Endothelial cell of umbilical vein (primary cell): ENCODE measurements at regions not wholly inside any gene's neighbourhood (a gene's known extent, or its start where the extent isn't known, plus 50 kb on each side); places are given as distances from the start of the nearest gene placed in this dataset.
A peak's percentile ranks its signal among the peaks of the same experiment; 100 is the strongest.

Experiments
- BruUV-seq: library from RNA; stranded (reverse); fragments of 400-500 nt; replicated peaks from 2 replicates; lab custom pipeline; 2021; lab: Mats Ljungman, UMichigan
- CTCF ChIA-PET: fragments of 300-600, 350-600 bp; sonication (Branson Sonifier 250); formaldehyde crosslinking; loops from one replicate; lab custom pipeline; 2021; ENCODE audit warnings: antibody characterized with exemption, inconsistent platforms; lab: Charles Lee
- POLR2A ChIA-PET: fragments of 300-600, 350-600 bp; sonication (Branson Sonifier 250); formaldehyde crosslinking; loops from one replicate; lab custom pipeline; 2021; ENCODE audit warnings: antibody characterized with exemption, inconsistent platforms; lab: Charles Lee
- DNase-seq: peaks from one replicate; pipeline ENCODE4 v3.0.0-alpha.2; 2011; ENCODE audit warnings: low read depth, low spot score
- FAIRE-seq: peaks from 2 replicates; lab custom pipeline; 2011; peaks lifted over from hg19 to GRCh38; lab: Jason Lieb, UNC
- H2AFZ ChIP-seq: 2 replicates; pipeline ENCODE4 v1.6.0; 2012; ENCODE audit warnings: low read depth, low read length, control low read depth, inconsistent platforms
- H3K27ac ChIP-seq: 2 replicates; pipeline ENCODE4 v1.5.1; 2011; ENCODE audit warnings: low read depth, mild to moderate bottlenecking, control low read depth, low read length, moderate library complexity; ENCODE audit not compliant: insufficient read depth
- H3K27me3 ChIP-seq, 2 experiments: 2 replicates each; pipeline versions ENCODE4 v1.6.0 to v1.6.1; 2011; ENCODE audit warnings: low read length in 2 of 2, mixed read lengths in 1 of 2; ENCODE audit not compliant: control insufficient read depth in 2 of 2, insufficient read depth in 2 of 2
- H3K36me3 ChIP-seq, 2 experiments: 2 replicates in 1 of 2; 3 replicates in 1 of 2; pipeline ENCODE4 v1.5.1; 2011; ENCODE audit warnings: low read length in 2 of 2, mild to moderate bottlenecking in 1 of 2, moderate library complexity in 1 of 2; ENCODE audit not compliant: control insufficient read depth in 2 of 2, insufficient read depth in 2 of 2; ENCODE audit errors: extremely low read depth in 1 of 2
- H3K4me1 ChIP-seq: 3 replicates; pipeline ENCODE4 v1.5.1; 2011; ENCODE audit warnings: mild to moderate bottlenecking, low read length; ENCODE audit not compliant: control insufficient read depth, insufficient read depth; ENCODE audit errors: extremely low read depth
- H3K4me2 ChIP-seq: 2 replicates; pipeline ENCODE4 v1.6.1; 2011; ENCODE audit warnings: low read length, control low read depth, mixed read lengths; ENCODE audit not compliant: insufficient read depth
- H3K4me3 ChIP-seq, 3 experiments: fragments of 200-600 bp in 1 of 3; sonication (generic), shearing (Covaris generic) in 1 of 3; replicated peaks in 1 of 3; 2 replicates each; pipeline ENCODE4 v1.5.1; 2011 to 2016; ENCODE audit warnings: control low read depth in 3 of 3, low read length in 3 of 3, mild to moderate bottlenecking in 2 of 3, inconsistent platforms in 1 of 3, low read depth in 1 of 3, moderate library complexity in 1 of 3; ENCODE audit not compliant: insufficient read depth in 1 of 3
- H3K79me2 ChIP-seq: 2 replicates; pipeline ENCODE4 v1.6.0; 2012; ENCODE audit warnings: low read length, inconsistent platforms; ENCODE audit not compliant: control insufficient read depth, insufficient read depth
- H3K9ac ChIP-seq: replicated peaks from 2 replicates; pipeline ENCODE3; 2011; ENCODE audit warnings: low read length, control low read depth; ENCODE audit not compliant: insufficient read depth; ENCODE audit errors: extremely low read depth
- H3K9me1 ChIP-seq: replicated peaks from 3 replicates; pipeline ENCODE4 v1.6.0; 2011; ENCODE audit warnings: mild to moderate bottlenecking, low read length; ENCODE audit not compliant: control insufficient read depth, insufficient read depth; ENCODE audit errors: extremely low read depth
- H3K9me3 ChIP-seq: replicated peaks from 2 replicates; pipeline ENCODE4 v1.5.1; 2012; ENCODE audit warnings: low read length, inconsistent platforms; ENCODE audit not compliant: control insufficient read depth, insufficient read depth
- H4K20me1 ChIP-seq: replicated peaks from 2 replicates; pipeline ENCODE3; 2011; ENCODE audit warnings: mild to moderate bottlenecking, low read length; ENCODE audit not compliant: control insufficient read depth, insufficient read depth; ENCODE audit errors: extremely low read depth
- EZH2 ChIP-seq: IDR thresholded peaks from 2 replicates; pipeline ENCODE4 v1.6.1; 2012; ENCODE audit warnings: borderline replicate concordance, low read depth, mild to moderate bottlenecking, moderate library complexity, low read length, inconsistent platforms; ENCODE audit not compliant: severe bottlenecking
- FOS ChIP-seq: IDR thresholded peaks from 2 replicates; pipeline ENCODE4 v1.6.1; 2011; ENCODE audit warnings: mild to moderate bottlenecking, low read length, moderate library complexity, borderline replicate concordance; ENCODE audit not compliant: insufficient read depth
- GATA2 ChIP-seq: IDR thresholded peaks from 2 replicates; pipeline ENCODE4 v1.7.0; 2011; ENCODE audit warnings: low read depth, mild to moderate bottlenecking, moderate library complexity, mixed read lengths, low read length; ENCODE audit not compliant: insufficient read length, insufficient read depth
- MAX ChIP-seq: IDR thresholded peaks from 2 replicates; pipeline ENCODE4 v1.6.1; 2011; ENCODE audit not compliant: insufficient read depth, insufficient read length
- MYC ChIP-seq: IDR thresholded peaks from one replicate; pipeline ENCODE4 v1.6.1; 2011; ENCODE audit warnings: mild to moderate bottlenecking, low read depth, low read length
- POLR2A ChIP-seq: IDR thresholded peaks from 2 replicates; pipeline ENCODE4 v1.6.1; 2012; ENCODE audit warnings: low read depth, mild to moderate bottlenecking, control low read depth, low read length
- POLR2AphosphoS5 ChIP-seq: IDR thresholded peaks from 2 replicates; pipeline ENCODE4 v1.6.1; 2012; ENCODE audit warnings: low read depth, mild to moderate bottlenecking, control low read depth, low read length, moderate library complexity; ENCODE audit not compliant: insufficient read depth
- dilution Hi-C: fragments of 300-500 bp; cut with MboI; formaldehyde crosslinking; loops from one replicate; pipeline ENCODE4 v1.15.0; 2019; ENCODE audit warnings: low sequenced_read_pairs; ENCODE audit not compliant: extremely low pct_ligation_motif_present
- intact Hi-C: fragments of 100-400 bp; cut with micrococcal nuclease; formaldehyde crosslinking; loops from one replicate; pipeline ENCODE4 v1.10.0; 2022
- TF ChIP-seq, protein P1 (sequence below), 2 donors: IDR thresholded peaks; 1 replicate in 1 of 2; 2 replicates in 1 of 2; pipeline ENCODE4 v1.5.1; 2011; ENCODE audit warnings: low read length in 2 of 2, mild to moderate bottlenecking in 2 of 2, moderate library complexity in 2 of 2, control low read depth in 1 of 2, inconsistent platforms in 1 of 2, low read depth in 1 of 2; ENCODE audit not compliant: insufficient read depth in 1 of 2; ENCODE audit errors: extremely low read depth in 1 of 2

GRCh38 chr7:132655131-132655727, 79.0 kb upstream of the PLXNA4 start:
- dilution Hi-C loops = no loop called here
- BruUV-seq = no TSS peak
- H4K20me1 ChIP-seq = no peaks in the 10 kb centered on the region
- no peaks in the 10 kb centered on the region for H3K79me2 ChIP-seq
- peaks cover 7 to 11% of the 10 kb centered on the region in 2 experiments for H3K27me3 ChIP-seq
- peaks cover 4% of the 10 kb centered on the region for H3K4me1 ChIP-seq
- no peaks in the 10 kb centered on the region for H3K9me3 ChIP-seq
- H3K4me2 ChIP-seq = peak overlapping the region; percentile 33
- DNase-seq = peak; percentile 6
- CTCF ChIA-PET = interaction anchor here (0.7 to 2.1 kb wide), 5 partner anchors 12 to 779 kb away, joined by 3 to 5 read pairs (median 3); no protein-coding TSS in a partner anchor
- H3K36me3 ChIP-seq = no peaks in the 10 kb centered on the region
- peak overlapping the region; percentile 38 for H2AFZ ChIP-seq
- FAIRE-seq = no peak
- TF ChIP-seq FOS (no peak), MYC (no peak), POLR2AphosphoS5 (no peak), MAX (no peak), GATA2 (peak; percentile 15), EZH2 (no peak), POLR2A (no peak)
- TF ChIP-seq, protein P1, sequence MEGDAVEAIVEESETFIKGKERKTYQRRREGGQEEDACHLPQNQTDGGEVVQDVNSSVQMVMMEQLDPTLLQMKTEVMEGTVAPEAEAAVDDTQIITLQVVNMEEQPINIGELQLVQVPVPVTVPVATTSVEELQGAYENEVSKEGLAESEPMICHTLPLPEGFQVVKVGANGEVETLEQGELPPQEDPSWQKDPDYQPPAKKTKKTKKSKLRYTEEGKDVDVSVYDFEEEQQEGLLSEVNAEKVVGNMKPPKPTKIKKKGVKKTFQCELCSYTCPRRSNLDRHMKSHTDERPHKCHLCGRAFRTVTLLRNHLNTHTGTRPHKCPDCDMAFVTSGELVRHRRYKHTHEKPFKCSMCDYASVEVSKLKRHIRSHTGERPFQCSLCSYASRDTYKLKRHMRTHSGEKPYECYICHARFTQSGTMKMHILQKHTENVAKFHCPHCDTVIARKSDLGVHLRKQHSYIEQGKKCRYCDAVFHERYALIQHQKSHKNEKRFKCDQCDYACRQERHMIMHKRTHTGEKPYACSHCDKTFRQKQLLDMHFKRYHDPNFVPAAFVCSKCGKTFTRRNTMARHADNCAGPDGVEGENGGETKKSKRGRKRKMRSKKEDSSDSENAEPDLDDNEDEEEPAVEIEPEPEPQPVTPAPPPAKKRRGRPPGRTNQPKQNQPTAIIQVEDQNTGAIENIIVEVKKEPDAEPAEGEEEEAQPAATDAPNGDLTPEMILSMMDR (IDR thresholded peaks at IDR 0.05; ENCODE audit: extremely low read depth in 1 of 2, insufficient read depth in 1 of 2, low read depth in 1 of 2, low read length in 2 of 2) = no peak
- no peak overlapping the region for H3K9ac ChIP-seq
- intact Hi-C loops = no loop called here
- POLR2A ChIA-PET = no interaction called here
- no peak overlapping the region for H3K4me3 ChIP-seq
- no peak overlapping the region for H3K27ac ChIP-seq
- no peaks in the 10 kb centered on the region for H3K9me1 ChIP-seq
